Suppressor macrophage treated with lipopolysaccharide for 1 hour (primary cell): ENCODE measurements at regions not wholly inside any gene's neighbourhood (a gene's known extent, or its start where the extent isn't known, plus 50 kb on each side); places are given as distances from the start of the nearest gene placed in this dataset.
"Not testable (repeated sequence)": the region's sequence is repeated elsewhere in the genome, so short reads cannot be mapped to it uniquely, and the experiment has no call there.

Experiments used
- DNase-seq, 3 donors: peaks; one replicate each; pipeline ENCODE4 v3.0.0-alpha.2; 2020 to 2022

DNA sequence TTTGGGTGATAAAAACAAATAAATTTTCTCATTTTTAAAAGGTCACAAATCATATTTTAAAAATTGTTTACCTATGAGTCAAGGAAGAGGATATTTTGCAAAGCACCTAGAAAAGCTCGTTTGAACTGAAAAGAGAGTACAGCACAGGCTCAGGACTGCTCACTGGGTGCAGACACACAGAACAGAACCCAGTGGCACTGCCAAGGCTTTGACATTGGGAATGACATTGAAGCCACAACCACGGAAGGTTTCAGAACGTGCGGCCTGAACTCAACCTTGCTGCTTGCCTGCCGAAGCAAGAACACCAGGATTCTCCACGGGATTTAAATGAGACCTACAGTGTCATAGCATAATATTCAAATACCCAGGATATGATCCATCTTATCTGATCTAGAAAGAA lies 597.1 kb upstream of the B3GAT1 start:
- no peak for DNase-seq

- DNase-seq: no peak
Observed at GRCh38 chr11:135008412-135008811, 596.4 kb upstream of the B3GAT1 start.

DNA sequence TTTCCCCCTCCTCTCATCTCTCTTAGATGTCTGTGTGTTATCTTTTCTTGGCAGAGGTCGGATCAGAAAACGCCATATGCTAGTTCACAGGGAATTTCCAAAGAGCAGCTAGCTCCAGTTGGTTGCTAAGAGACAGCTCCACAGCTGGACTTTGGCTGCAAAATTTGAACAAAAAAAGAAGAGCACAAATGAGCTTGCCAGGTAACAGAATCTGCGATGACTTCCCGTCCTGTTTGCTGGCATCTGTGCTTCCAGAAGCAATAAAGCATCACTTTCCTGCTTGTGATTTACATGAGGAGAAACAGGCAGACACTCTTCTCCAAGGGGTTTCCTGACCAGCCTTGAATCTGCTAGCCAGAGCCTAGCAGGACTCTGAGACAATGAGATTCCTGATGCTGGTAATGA lies 596.0 kb upstream of the B3GAT1 start:
- DNase-seq: no peak

- no peak for DNase-seq
Observed at GRCh38 chr11:135006800-135007199, 594.8 kb upstream of the B3GAT1 start.

GRCh38 chr11:135004495-135004894 lies 592.5 kb upstream of the B3GAT1 start:
- no peak for DNase-seq

DNA sequence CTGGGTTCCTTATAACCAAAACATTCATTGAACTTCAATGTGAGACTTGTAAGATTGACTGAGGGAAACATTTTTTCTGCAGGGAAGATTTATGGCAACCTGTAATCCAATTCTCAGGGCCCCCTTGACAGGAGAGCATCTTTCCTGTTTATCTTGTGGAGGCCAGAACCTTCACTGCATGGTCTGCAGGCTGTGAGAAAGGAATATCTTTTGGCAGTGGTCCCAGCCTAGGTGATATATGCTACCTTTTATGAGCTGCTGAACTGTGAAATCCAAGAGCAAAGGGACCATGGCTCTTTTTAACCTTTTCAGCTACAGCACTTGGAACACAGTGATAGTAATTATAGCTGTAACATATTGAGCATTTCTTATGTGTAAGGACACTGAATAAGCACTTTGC lies 590.2 kb upstream of the B3GAT1 start:
- DNase-seq: no peak

DNA sequence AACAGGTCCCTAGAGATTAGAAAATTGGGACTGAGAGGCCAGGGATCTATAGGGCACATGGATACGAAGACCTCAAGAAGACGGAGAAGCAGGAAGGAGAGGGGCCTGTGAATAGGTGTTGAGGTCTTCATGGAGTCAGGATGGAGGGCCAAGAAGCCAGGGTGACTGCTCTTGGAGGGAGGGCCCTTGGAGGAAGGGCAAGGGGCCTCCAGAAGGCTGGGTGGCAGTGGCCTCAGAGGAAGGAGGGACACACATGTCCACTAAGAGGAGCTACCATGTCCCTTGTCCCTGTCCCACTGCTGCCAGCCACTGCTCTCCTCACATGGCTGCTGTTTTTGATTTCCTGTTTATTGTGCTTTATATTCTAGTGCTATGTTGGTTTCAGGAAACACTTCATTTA lies 589.5 kb upstream of the B3GAT1 start:
- DNase-seq: no peak

- not testable (repeated sequence) for DNase-seq
Observed at GRCh38 chr11:135001065-135001464, 589.0 kb upstream of the B3GAT1 start.

GRCh38 chr11:134999590-134999989 lies 587.5 kb upstream of the B3GAT1 start:
- DNase-seq: no peak

DNA sequence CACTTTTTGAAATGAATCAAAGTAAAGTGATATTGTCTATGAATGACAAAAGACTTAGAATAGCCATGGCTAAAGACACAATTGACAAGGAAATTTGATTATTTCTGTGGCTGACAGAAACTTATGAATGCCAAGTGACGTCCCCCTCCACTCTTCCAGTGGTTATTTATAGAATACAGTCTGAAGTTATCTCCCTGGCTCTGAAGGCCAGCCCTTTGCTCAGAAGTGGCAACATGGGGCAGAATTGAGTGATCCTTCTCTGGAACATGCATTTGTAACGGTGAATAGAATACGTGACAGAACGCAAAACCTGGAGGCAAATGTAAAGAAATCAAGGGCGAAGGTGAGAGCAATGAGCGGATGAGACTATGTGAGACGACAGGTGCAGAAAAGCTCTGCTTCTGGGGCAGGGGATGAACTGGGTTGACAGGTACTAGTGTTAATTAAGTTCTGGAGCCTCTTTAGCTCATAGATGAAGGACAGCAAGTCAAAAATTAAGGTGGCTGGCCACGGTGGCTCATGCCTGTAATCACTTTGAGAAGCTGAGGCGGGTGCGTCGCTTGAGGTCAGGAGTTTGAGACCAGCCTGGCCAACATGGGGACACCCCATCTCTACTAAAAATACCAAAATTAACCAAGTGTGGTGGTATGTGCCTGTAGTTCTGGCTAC lies 585.7 kb upstream of the B3GAT1 start:
- no peak for DNase-seq

GRCh38 chr11:134995741-134996140 lies 583.7 kb upstream of the B3GAT1 start:
- DNase-seq: no peak

DNA sequence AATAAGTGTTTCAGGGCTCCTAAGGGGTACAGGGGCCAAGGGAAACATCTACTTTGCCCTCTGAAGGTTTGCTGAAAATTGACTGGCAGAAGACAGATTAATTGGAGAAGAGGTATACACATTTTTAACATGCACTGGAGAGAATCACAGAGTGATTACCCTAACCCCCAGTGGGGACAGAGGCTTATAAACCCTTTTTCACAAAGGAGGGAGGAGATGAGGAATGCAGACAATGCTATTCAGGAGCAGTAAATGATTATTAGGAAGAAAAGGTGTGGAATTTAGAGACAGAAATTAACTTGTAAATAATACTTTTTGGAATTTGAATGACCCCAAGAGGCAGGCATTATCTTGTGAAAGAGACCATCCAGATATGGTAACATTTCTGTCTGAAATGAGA lies 582.4 kb upstream of the B3GAT1 start:
- DNase-seq: no peak

GRCh38 chr11:134993691-134994243 lies 581.7 kb upstream of the B3GAT1 start:
- DNase-seq: no peak

DNA sequence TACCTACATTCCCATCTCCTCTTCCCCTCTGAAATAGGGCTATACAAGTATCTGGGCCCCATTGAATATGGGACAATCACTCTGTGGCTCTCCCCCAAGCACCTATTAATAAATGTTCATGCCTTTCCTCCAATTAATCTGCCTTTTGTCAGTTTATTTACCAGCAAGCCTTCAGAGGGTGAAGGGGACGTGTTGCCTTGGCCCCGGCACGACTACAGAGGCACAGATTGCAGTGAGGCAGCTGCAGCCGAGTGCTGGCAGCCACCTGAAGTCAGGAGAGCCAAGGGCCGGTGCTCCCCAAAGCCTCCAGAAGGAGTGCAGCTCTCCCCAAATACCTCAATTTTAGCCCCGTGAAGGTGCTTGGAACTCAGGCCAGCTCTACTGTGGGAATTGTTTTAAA lies 580.9 kb upstream of the B3GAT1 start:
- DNase-seq: no peak

DNA sequence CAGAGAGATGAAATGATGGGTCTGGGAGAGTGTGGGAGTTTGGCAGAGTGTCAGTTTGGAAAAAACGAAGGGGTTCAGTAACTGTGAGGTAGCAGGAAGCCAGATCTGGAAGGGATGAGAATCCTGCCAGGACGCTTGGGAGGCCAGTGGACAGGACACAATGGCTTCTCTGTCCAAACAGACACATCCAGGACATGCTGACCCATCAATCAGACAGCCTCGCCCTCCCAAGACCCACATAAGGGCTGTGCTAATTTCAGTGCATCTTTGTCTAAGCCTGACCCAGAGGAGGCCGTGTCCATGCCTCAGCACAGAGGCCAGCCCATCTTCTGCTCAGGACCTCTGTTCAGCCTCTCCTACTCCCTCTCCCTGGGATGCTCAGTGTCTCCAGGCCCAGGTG lies 576.5 kb upstream of the B3GAT1 start:
- DNase-seq: no peak

GRCh38 chr11:134987822-134988221 lies 575.8 kb upstream of the B3GAT1 start:
- no peak for DNase-seq

DNA sequence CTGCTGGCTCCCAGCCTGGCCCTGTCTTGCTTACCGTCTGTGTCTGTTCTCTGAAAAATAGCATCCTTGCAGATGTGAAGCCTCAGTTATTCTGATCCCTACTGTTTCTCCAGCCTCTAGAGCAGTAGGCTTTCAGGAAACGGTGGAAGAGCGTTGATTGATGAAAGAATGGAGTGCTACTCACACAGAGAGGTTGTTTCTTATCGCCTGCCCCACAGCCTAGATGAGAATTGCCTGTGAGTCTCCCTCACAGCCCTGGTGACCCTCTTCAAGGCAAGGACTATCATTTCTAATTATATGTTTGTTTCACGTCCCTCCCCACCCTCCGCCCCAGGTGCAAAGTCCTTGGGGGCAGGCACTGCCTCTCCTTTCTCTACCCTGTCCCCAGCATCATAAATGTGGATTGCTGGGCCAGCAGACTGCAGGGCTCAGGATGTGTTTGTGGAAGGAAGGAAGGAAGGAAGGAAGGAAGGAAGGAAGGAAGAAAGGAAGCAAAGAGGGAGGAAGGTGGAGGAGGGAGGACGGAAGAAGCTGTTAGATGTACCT lies 575.3 kb upstream of the B3GAT1 start:
- no peak for DNase-seq

GRCh38 chr11:134984421-134984820 lies 572.4 kb upstream of the B3GAT1 start:
- no peak for DNase-seq

- not testable (repeated sequence) for DNase-seq
Observed at GRCh38 chr11:134982432-134982831, 570.4 kb upstream of the B3GAT1 start.

DNA sequence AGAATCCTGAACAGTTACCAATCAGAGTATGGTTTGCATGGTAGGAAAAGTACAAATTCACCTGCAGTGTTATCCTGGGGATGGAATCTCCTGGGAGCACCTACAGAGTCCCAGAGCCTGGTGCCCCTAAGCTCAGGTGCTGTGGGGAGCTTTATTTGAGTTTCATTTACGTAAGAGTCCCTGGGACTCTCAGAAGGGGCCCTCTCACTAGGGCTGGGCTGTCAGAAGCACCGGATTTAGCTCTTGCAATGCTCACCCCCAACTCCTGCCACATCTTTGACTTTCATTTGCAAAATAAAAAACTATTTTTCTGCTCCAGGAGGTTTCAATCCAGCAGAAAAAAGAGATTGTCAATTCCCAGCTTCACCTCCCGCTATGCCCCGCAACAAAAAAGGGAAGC lies 569.8 kb upstream of the B3GAT1 start:
- DNase-seq: no peak

DNA sequence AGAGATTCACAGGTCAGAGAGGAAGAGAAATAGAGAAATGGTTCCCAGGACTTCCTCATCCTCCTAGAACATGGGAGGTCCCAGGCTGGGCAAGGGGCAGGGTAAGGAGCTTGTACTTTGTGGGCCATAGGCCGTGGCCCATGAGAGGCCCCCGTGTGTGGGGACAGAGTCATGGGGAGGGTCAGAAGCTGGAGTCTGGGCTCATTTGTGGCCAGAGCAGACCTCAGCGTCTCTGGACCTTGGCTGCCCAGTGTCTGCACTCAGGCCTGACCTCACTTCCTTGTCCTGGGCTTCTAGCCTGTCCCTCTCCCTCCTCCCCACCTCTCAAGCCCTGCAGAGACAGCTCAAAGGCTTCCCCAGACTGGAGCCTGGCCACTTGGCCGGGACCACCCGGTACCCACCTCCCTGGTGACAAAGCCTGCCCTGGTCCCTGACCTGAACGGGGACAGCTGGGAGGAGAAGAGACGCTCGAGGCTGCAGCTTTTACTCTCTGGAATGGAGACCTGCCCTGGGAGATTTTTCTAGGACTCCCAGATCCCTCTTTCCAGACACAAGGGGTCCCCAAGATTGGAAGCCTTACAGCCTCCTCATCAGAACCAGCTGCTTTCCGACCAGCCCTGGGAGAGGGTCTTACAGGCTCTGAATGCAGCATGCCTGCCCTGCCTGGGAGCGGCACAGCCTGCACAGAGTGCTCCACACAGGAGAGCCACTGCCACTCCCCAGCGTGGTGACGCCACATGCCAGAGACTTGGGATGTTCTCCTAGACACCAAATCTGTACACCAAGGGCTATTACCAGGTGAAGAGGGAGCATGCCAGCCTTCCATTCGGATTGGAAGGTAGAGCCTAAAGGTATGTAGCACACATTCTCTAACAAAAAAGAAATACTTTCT lies 569.0 kb upstream of the B3GAT1 start:
- no peak for DNase-seq

DNA sequence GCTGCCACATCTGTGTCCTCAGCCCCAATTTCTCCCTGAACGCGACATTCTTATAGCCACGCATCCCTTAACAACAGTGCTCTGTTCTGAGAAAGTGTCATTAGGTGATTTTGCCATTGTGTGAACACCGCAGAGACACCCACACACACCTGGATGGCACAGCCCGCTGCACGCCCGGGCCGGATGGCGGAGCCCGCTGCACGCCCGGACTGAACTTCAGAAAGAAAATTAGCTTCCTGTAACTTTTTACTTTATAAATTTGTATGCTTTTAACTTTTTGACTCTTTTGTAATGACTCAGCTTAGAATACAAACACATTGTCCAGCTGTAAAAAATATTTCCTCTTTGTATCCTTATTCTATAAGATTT lies 567.0 kb upstream of the B3GAT1 start:
- DNase-seq: not testable (repeated sequence)

- DNase-seq: no peak
Observed at GRCh38 chr11:134978388-134979088, 566.5 kb upstream of the B3GAT1 start.
